SU-DHL-6 (cell line): ENCODE measurements at regions not wholly inside any gene's neighbourhood (a gene's known extent, or its start where the extent isn't known, plus 50 kb on each side); places are given as distances from the start of the nearest gene placed in this dataset.

Source experiments
- H2AFZ ChIP-seq: fragments of 200-600 bp; sonication (generic); 2 replicates; pipeline ENCODE4 v1.6.1; 2014; ENCODE audit warnings: low read depth, mild to moderate bottlenecking, moderate library complexity, mixed read lengths, antibody characterized with exemption, low read length; ENCODE audit not compliant: severe bottlenecking
- H3F3A ChIP-seq: fragments of 200-600 bp; shearing (Covaris generic); 2 replicates; pipeline ENCODE4 v1.6.0; 2016; ENCODE audit warnings: antibody characterized with exemption, mild to moderate bottlenecking; ENCODE audit not compliant: insufficient read depth
- H3K27ac ChIP-seq: fragments of 200-600 bp; sonication (generic); 2 replicates; pipeline ENCODE4 v1.5.1; 2016; ENCODE audit warnings: low read depth, mild to moderate bottlenecking, low read length, moderate library complexity, mixed read lengths
- H3K27me3 ChIP-seq: fragments of 200-600 bp; sonication (generic), shearing (Covaris generic); 2 replicates; pipeline ENCODE4 v1.6.0; 2014; ENCODE audit warnings: mild to moderate bottlenecking, low read length
- H3K36me3 ChIP-seq: fragments of 200-600 bp; sonication (generic); 2 replicates; pipeline ENCODE4 v1.6.1; 2014; ENCODE audit warnings: mild to moderate bottlenecking, low read length, mixed read lengths
- H3K4me2 ChIP-seq: fragments of 300-600, 200-600 bp; shearing (Covaris generic), sonication (generic); 2 replicates; pipeline ENCODE4 v1.6.0; 2014; ENCODE audit warnings: low read length, low read depth, mild to moderate bottlenecking; ENCODE audit not compliant: poor library complexity, severe bottlenecking
- H3K4me3 ChIP-seq: fragments of 200-600 bp; sonication (generic); 2 replicates; pipeline ENCODE4 v1.5.1; 2014; ENCODE audit warnings: antibody characterized with exemption, low read length, mild to moderate bottlenecking, mixed read lengths; ENCODE audit not compliant: insufficient read depth, poor library complexity, severe bottlenecking
- H3K79me2 ChIP-seq: fragments of 200-600 bp; sonication (generic); 2 replicates; pipeline ENCODE4 v1.6.1; 2014; ENCODE audit warnings: mild to moderate bottlenecking, low read length, moderate library complexity; ENCODE audit not compliant: insufficient read depth
- H3K9ac ChIP-seq: fragments of 200-600 bp; sonication (generic); 2 replicates; pipeline ENCODE4 v1.7.0; 2014; ENCODE audit warnings: mild to moderate bottlenecking, low read length
- H3K9me2 ChIP-seq: fragments of 200-600 bp; sonication (generic); replicated peaks from 2 replicates; pipeline ENCODE4 v1.6.1; 2014; ENCODE audit warnings: low read length; ENCODE audit not compliant: insufficient read depth
- H3K9me3 ChIP-seq: fragments of 200-600 bp; sonication (generic); 2 replicates; pipeline ENCODE4 v1.6.1; 2014; ENCODE audit warnings: low read length, mixed read lengths; ENCODE audit not compliant: insufficient read depth
- H4K20me1 ChIP-seq: fragments of 200-600 bp; sonication (generic); 2 replicates; pipeline ENCODE4 v1.6.1; 2014; ENCODE audit warnings: low read depth, mild to moderate bottlenecking, antibody characterized with exemption, low read length, moderate library complexity, mixed read lengths
- EZH2phosphoT487 ChIP-seq: fragments of 200-600 bp; sonication (generic), shearing (Covaris generic); conservative IDR thresholded peaks from 2 replicates; pipeline ENCODE4 v1.6.1; 2018; ENCODE audit warnings: mild to moderate bottlenecking, antibody characterized with exemption, low read length, moderate library complexity, mixed read lengths
- TF ChIP-seq, protein P1 (sequence below): fragments of 200-600 bp; sonication (generic); IDR thresholded peaks from one replicate; pipeline ENCODE4 v1.5.1; 2017; ENCODE audit warnings: antibody characterized with exemption, mild to moderate bottlenecking, low read length, moderate library complexity; ENCODE audit not compliant: insufficient read depth, poor library complexity, severe bottlenecking

DNA sequence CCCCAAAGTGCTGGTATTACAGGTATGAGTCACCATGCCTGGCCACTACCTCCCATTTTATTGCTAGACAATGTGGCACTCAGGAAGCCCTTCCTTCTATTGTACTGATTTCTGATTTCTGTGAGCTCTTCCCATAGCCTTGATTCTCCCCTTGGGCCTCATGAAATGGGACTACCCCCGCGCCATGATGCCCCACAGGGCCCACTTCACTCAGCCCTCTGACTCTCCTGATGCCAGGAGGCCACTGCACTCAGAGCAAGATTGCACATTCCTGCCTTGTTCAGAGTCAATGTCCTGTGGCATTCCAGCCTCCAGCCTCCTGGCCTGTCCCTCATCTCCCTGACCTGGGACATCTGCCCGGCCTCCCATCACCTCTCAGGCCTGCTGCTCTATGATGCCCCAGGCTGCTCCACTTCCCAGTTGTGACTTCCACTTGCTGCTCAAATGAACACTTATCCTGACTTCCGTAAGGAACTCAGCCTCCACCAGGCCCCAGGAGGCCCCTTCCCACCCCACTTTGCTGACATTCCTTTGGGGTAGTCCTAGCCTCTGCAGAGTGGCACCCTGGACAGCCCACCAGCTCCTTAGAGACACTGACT, 66.6 kb upstream of the KSR1 start:
- no peak overlapping the region for H2AFZ ChIP-seq

DNA sequence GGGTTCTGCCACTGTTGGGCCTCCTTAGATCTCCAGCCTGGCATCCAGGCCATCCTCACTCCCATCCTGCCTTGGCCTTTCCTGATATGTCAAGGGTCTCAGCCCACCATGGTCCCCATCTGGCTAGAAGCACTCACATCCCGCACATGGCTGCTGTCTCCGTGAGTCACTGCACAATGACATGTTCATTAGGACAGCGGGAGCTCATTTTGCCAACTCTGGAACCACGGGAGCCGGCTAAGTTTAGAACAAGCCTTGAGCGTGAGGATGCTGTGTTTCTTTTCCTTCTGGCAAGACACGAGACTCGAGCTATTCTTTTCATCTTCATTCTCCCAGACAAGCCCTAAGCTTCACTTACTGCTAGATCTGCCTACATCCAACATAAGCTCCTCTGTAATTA, 65.7 kb upstream of the KSR1 start:
- Histone ChIP-seq H3K4me2 (no peak overlapping the region), H3K36me3 (no peaks in the 10 kb centered on the region), H3K79me2 (no peaks in the 10 kb centered on the region), H3K27me3 (no peaks in the 10 kb centered on the region), H3K9ac (no peak overlapping the region), H4K20me1 (no peaks in the 10 kb centered on the region), H3F3A (no peaks in the 10 kb centered on the region), H3K27ac (no peak overlapping the region), H2AFZ (no peak overlapping the region), H3K9me3 (no peaks in the 10 kb centered on the region), H3K9me2 (no peaks in the 10 kb centered on the region), H3K4me3 (no peak overlapping the region)
- TF ChIP-seq, protein P1, sequence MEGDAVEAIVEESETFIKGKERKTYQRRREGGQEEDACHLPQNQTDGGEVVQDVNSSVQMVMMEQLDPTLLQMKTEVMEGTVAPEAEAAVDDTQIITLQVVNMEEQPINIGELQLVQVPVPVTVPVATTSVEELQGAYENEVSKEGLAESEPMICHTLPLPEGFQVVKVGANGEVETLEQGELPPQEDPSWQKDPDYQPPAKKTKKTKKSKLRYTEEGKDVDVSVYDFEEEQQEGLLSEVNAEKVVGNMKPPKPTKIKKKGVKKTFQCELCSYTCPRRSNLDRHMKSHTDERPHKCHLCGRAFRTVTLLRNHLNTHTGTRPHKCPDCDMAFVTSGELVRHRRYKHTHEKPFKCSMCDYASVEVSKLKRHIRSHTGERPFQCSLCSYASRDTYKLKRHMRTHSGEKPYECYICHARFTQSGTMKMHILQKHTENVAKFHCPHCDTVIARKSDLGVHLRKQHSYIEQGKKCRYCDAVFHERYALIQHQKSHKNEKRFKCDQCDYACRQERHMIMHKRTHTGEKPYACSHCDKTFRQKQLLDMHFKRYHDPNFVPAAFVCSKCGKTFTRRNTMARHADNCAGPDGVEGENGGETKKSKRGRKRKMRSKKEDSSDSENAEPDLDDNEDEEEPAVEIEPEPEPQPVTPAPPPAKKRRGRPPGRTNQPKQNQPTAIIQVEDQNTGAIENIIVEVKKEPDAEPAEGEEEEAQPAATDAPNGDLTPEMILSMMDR = no peak
- no peak for TF ChIP-seq EZH2phosphoT487

More for the DNA sequence above, 66.6 kb upstream of the KSR1 start:
- H4K20me1 ChIP-seq = no peaks in the 10 kb centered on the region
- no peaks in the 10 kb centered on the region for H3K27me3 ChIP-seq
- no peak overlapping the region for H3K27ac ChIP-seq
- H3K9me3 ChIP-seq = no peaks in the 10 kb centered on the region
- no peaks in the 10 kb centered on the region for H3K79me2 ChIP-seq
- no peaks in the 10 kb centered on the region for H3K36me3 ChIP-seq
- TF ChIP-seq, protein P1 = no peak
- no peak for TF ChIP-seq EZH2phosphoT487
- H3F3A ChIP-seq = no peaks in the 10 kb centered on the region
- no peak overlapping the region for H3K9ac ChIP-seq
- H3K9me2 ChIP-seq = no peaks in the 10 kb centered on the region
- H3K4me2 ChIP-seq = no peak overlapping the region
- no peak overlapping the region for H3K4me3 ChIP-seq

- H3K36me3 ChIP-seq = no peaks in the 10 kb centered on the region
- H3K9me3 ChIP-seq = no peaks in the 10 kb centered on the region
- no peak overlapping the region for H3K27ac ChIP-seq
- H3K9ac ChIP-seq = no peak overlapping the region
- H3F3A ChIP-seq = no peaks in the 10 kb centered on the region
- H2AFZ ChIP-seq = no peak overlapping the region
- TF ChIP-seq, protein P1 = no peak
- no peak for TF ChIP-seq EZH2phosphoT487
- no peaks in the 10 kb centered on the region for H3K9me2 ChIP-seq
- H3K4me2 ChIP-seq = no peak overlapping the region
- no peaks in the 10 kb centered on the region for H3K79me2 ChIP-seq
- H3K4me3 ChIP-seq = no peak overlapping the region
- H4K20me1 ChIP-seq = no peaks in the 10 kb centered on the region
- H3K27me3 ChIP-seq = no peaks in the 10 kb centered on the region; the same call in 1 of the 2 replicates
Observed at GRCh38 chr17:27391427-27391826, 64.8 kb upstream of the KSR1 start.
